Upper lobe of left lung (tissue), 4 donors: ENCODE measurements at regions not wholly inside any gene's neighbourhood (a gene's known extent, or its start where the extent isn't known, plus 50 kb on each side); places are given as distances from the start of the nearest gene placed in this dataset.
"Not testable (repeated sequence)": the region's sequence is repeated elsewhere in the genome, so short reads cannot be mapped to it uniquely, and the experiment has no call there.

Experiments
- CTCF ChIP-seq, 6 experiments: fragments of 450-650 bp in 4 of 6; fragments of 200-600 bp in 2 of 6; sonication (generic) in 2 of 6; IDR thresholded peaks; one replicate each; pipeline ENCODE4 v1.5.1; 2016 to 2019; ENCODE audit warnings: antibody characterized with exemption in 6 of 6
- POLR2A ChIP-seq, 4 donors: fragments of 450-650 bp; IDR thresholded peaks; one replicate each; pipeline ENCODE4 v1.5.1; 2016 to 2017; ENCODE audit warnings: antibody characterized with exemption in 4 of 4, mild to moderate bottlenecking in 2 of 4
- POLR2AphosphoS5 ChIP-seq, 2 donors: sonication (generic); formaldehyde crosslinking; IDR thresholded peaks; one replicate each; pipeline ENCODE4 v1.5.1; 2017; ENCODE audit warnings: antibody characterized with exemption in 2 of 2

GRCh38 chr3:195647912-195648702 lies 64.4 kb upstream of the APOD start:
- not testable (repeated sequence) for TF ChIP-seq POLR2A, CTCF, POLR2AphosphoS5 (IDR thresholded peaks at IDR 0.05)
